ENCODE measurements at regions not wholly inside any gene's neighbourhood (a gene's known extent, or its start where the extent isn't known, plus 50 kb on each side); places are given as distances from the start of the nearest gene placed in this dataset.
A peak's percentile ranks its signal among the peaks of the same experiment; 100 is the strongest.

DNA sequence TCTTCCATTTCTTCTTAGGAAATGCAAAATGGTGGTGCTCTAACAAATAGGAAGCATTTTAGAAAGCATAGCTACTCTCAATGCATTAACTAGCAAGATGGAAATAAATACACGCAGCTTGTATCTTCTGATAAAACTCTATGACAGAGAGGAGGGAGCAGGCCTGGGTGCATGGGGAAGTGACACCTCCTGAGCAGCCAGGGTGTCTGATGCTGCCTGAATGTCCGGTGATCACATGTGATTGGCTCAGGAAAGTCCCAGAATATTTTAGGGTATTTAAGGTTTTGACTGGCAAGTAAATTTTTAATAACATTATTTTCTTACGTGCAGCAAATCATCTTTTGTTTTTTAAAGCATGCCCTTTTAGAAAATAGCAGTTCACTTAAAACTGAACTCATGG lies 261.0 kb upstream of the KLF6 start:
- H3K36me3 Mint-ChIP-seq = peaks cover 0 to 28% (median 15%) of the 10 kb centered on the region in 5 donors
- H3K4me1 Mint-ChIP-seq = peaks cover 0 to 2% (median 0%) of the 10 kb centered on the region in 7 donors
- Histone ChIP-seq H3K27me3 (ENCODE audit: control insufficient read depth in 2 of 2, insufficient read depth in 2 of 2, low read length in 2 of 2) (no peaks in the 10 kb centered on the region), H3K27ac (ENCODE audit: low read depth, low read length) (no peak overlapping the region), H3K4me1 (ENCODE audit: control insufficient read depth in 2 of 2, insufficient read depth in 2 of 2, low read length in 2 of 2) (no peaks in the 10 kb centered on the region), H3K36me3 (ENCODE audit: control insufficient read depth in 2 of 3, insufficient read depth in 3 of 3, low read length in 3 of 3) (no peaks in the 10 kb centered on the region), H3K9me3 (ENCODE audit: control insufficient read depth in 2 of 3, low read length in 3 of 3) (peaks cover 0 to 12% (median 6%) of the 10 kb centered on the region in 3 experiments), H3K4me3 (ENCODE audit: low read length) (no peak overlapping the region)
- no peak overlapping the region for H3K4me3 Mint-ChIP-seq
- ChIA-PET CTCF (no interaction called here), POLR2A (interaction anchor here (0.8 kb wide), 1 partner anchor 261 kb away, joined by 3 read pairs; the partner anchor contains the start of gene KLF6)
- H3K9me3 Mint-ChIP-seq = peaks cover 8 to 21% (median 15%) of the 10 kb centered on the region in 11 donors
- H3K27me3 Mint-ChIP-seq = peaks cover 0 to 10% (median 0%) of the 10 kb centered on the region in 5 donors
- no peak overlapping the region for H3K27ac Mint-ChIP-seq
- DNase-seq (no peak), ATAC-seq (no peak)
- intact Hi-C loops (cut with micrococcal nuclease) = no loop called here

DNA sequence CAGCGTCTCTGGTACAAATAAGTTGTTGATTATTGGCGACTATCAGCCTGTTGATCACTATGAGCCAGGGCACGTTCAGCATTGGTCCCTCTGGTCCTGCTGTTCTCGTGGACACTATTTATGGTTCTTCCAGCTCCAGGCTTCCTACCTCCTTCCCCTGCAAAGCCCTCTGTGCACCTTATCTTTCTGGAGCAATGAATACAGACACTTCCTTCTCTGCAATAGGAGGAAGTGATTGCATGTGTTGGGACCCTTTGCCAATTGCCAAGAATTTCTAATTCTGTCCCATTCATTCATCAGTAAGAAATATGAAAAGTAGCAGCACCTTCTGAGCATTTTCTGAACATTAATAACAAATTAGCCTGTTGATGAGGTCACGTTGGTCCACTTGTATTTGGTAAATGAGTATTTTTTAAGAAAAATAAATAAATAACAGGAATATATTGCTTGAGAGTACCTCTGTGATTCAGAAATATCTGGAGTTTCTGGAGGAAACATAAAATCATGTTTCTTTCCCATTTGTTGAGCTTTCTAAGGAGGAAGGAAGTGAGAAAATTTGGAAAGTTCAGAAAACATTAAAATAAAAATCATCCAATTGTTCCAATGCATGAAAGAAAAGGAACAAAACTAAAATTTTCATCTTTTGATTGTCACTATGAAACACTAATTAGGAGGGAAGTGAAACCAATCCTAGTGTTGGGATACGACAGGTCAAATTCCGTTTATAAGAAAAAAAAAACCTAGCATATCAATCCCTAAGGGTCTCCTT lies 259.1 kb upstream of the KLF6 start:
- H3K36me3 ChIP-seq (ENCODE audit: control insufficient read depth in 2 of 3, insufficient read depth in 3 of 3, low read length in 3 of 3) = no peaks in the 10 kb centered on the region
- H3K4me3 ChIP-seq (ENCODE audit: low read length) = no peak overlapping the region
- peaks cover 0 to 12% (median 6%) of the 10 kb centered on the region in 3 experiments for H3K9me3 ChIP-seq (ENCODE audit: control insufficient read depth in 2 of 3, low read length in 3 of 3)
- intact Hi-C loops (cut with micrococcal nuclease) = no loop called here
- peaks cover 0 to 2% (median 0%) of the 10 kb centered on the region in 7 donors for H3K4me1 Mint-ChIP-seq
- H3K27me3 Mint-ChIP-seq = peaks cover 0 to 8% (median 0%) of the 10 kb centered on the region in 5 donors
- peaks cover 0 to 27% (median 15%) of the 10 kb centered on the region in 5 donors for H3K36me3 Mint-ChIP-seq
- H3K4me1 ChIP-seq (ENCODE audit: control insufficient read depth in 2 of 2, insufficient read depth in 2 of 2, low read length in 2 of 2) = no peaks in the 10 kb centered on the region
- ChIA-PET POLR2A (interaction anchor here (0.8 kb wide), 1 partner anchor 815 kb away, joined by 3 read pairs; no protein-coding TSS in a partner anchor), CTCF (no interaction called here)
- ATAC-seq = no peak
- H3K27me3 ChIP-seq (ENCODE audit: control insufficient read depth in 2 of 2, insufficient read depth in 2 of 2, low read length in 2 of 2) = no peaks in the 10 kb centered on the region
- no peak overlapping the region for H3K27ac Mint-ChIP-seq
- H3K27ac ChIP-seq (ENCODE audit: low read depth, low read length) = no peak overlapping the region
- no peak overlapping the region for H3K4me3 Mint-ChIP-seq
- H3K9me3 Mint-ChIP-seq = peaks cover 8 to 28% (median 16%) of the 10 kb centered on the region in 11 donors
- DNase-seq = no peak

DNA sequence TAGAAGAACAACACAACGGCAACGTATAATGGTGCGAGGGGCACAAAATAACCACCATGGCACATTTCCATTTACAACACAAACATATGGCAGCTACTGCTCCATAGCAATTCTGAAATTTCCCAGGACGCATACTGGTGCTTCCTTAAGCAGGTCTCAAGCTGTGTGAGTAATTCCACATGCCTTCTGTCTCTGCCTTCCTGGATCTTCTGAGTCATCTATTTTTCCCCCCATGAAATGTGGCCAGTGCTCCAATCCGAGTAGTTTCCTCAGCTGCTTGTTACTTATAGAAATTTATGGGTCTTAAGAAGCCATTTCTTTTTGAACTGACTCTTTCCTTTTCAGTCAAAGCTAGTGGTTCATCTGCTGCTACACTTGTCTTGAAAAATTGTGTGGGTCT lies 256.6 kb upstream of the KLF6 start:
- Mint-ChIP-seq H3K4me3 (no peak overlapping the region), H3K4me1 (peaks cover 0 to 2% (median 0%) of the 10 kb centered on the region in 7 donors), H3K36me3 (peaks cover 0 to 23% (median 15%) of the 10 kb centered on the region in 5 donors), H3K9me3 (peaks cover 8 to 28% (median 15%) of the 10 kb centered on the region in 11 donors), H3K27ac (peak overlapping the region in 1 of 9 donors; percentile 30), H3K27me3 (peaks cover 0 to 6% (median 0%) of the 10 kb centered on the region in 5 donors)
- intact Hi-C loops (cut with micrococcal nuclease) = no loop called here
- Histone ChIP-seq H3K9me3 (ENCODE audit: control insufficient read depth in 2 of 3, low read length in 3 of 3) (peaks cover 0 to 12% (median 6%) of the 10 kb centered on the region in 3 experiments), H3K4me1 (ENCODE audit: control insufficient read depth in 2 of 2, insufficient read depth in 2 of 2, low read length in 2 of 2) (no peaks in the 10 kb centered on the region), H3K27me3 (ENCODE audit: control insufficient read depth in 2 of 2, insufficient read depth in 2 of 2, low read length in 2 of 2) (no peaks in the 10 kb centered on the region), H3K4me3 (ENCODE audit: low read length) (no peak overlapping the region), H3K36me3 (ENCODE audit: control insufficient read depth in 2 of 3, insufficient read depth in 3 of 3, low read length in 3 of 3) (no peaks in the 10 kb centered on the region), H3K27ac (ENCODE audit: low read depth, low read length) (no peak overlapping the region)
- POLR2A ChIA-PET = no interaction called here
- ATAC-seq (no peak), DNase-seq (no peak)
- CTCF ChIA-PET = interaction anchor here (0.5 kb wide), 1 partner anchor 35 kb away, joined by 3 read pairs; no protein-coding TSS in a partner anchor

DNA sequence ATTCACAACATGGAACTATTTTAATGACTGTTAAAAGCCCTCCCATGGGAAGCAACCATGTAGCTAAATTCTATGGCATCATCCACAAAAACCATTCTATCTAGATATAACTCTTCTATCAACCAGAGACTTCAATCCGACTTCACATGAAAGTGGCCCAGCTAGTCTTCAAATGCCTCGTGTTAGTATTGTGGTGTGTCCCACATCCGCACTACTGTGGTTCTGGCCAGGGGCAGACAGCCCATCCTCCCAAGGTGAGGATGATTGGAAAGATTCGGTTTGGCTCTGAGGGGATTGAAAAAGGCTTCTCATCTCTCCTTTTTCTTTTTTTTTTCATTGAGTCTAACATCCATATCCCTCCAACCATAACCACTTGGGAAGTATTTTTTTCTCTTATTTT lies 253.0 kb upstream of the KLF6 start:
- ATAC-seq (no peak), DNase-seq (no peak)
- Histone ChIP-seq H3K27me3 (ENCODE audit: control insufficient read depth in 2 of 2, insufficient read depth in 2 of 2, low read length in 2 of 2) (no peaks in the 10 kb centered on the region), H3K9me3 (ENCODE audit: control insufficient read depth in 2 of 3, low read length in 3 of 3) (peaks cover 0 to 12% (median 6%) of the 10 kb centered on the region in 3 experiments), H3K4me1 (ENCODE audit: control insufficient read depth in 2 of 2, insufficient read depth in 2 of 2, low read length in 2 of 2) (peaks cover 4 to 8% of the 10 kb centered on the region in 2 donors), H3K27ac (ENCODE audit: low read depth, low read length) (no peak overlapping the region), H3K36me3 (ENCODE audit: control insufficient read depth in 2 of 3, insufficient read depth in 3 of 3, low read length in 3 of 3) (no peaks in the 10 kb centered on the region), H3K4me3 (ENCODE audit: low read length) (no peak overlapping the region)
- ChIA-PET POLR2A (interaction anchor here (0.7 kb wide), 1 partner anchor 77 kb away, joined by 4 read pairs; no protein-coding TSS in a partner anchor), CTCF (no interaction called here)
- Mint-ChIP-seq H3K27me3 (peaks cover 0 to 6% (median 0%) of the 10 kb centered on the region in 5 donors), H3K9me3 (peaks cover 6 to 27% (median 15%) of the 10 kb centered on the region in 11 donors), H3K36me3 (peaks cover 0 to 16% (median 14%) of the 10 kb centered on the region in 5 donors), H3K4me3 (no peak overlapping the region), H3K27ac (no peak overlapping the region), H3K4me1 (peaks cover 8 to 26% (median 17%) of the 10 kb centered on the region in 7 donors)
- intact Hi-C loops (cut with micrococcal nuclease) = loop anchor here (5.0 to 10.0 kb wide), 3 partner anchors 39 to 617 kb away; no protein-coding TSS in a partner anchor

DNA sequence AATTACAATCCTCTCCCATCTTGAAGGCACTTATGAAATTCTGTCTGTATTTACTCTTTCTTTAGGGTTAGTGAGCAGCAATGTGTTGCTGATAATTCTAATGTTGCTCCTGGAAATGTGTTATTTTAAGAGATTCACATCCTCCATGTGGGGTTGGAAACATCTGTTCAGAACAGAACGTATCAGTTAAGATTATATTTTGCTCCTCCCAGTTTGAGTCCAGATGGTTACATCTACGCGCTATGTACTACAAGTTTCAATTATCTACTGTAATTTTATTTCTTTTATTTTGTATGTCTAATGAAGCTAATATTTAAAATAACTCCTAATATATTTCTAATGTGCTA lies 250.6 kb upstream of the KLF6 start:
- Histone ChIP-seq H3K4me3 (ENCODE audit: low read length) (no peak overlapping the region), H3K27ac (ENCODE audit: low read depth, low read length) (peak overlapping the region; percentile 22), H3K4me1 (ENCODE audit: control insufficient read depth in 2 of 2, insufficient read depth in 2 of 2, low read length in 2 of 2) (peaks cover 4 to 11% of the 10 kb centered on the region in 2 donors), H3K9me3 (ENCODE audit: control insufficient read depth in 2 of 3, low read length in 3 of 3) (no peaks in the 10 kb centered on the region), H3K36me3 (ENCODE audit: control insufficient read depth in 2 of 3, insufficient read depth in 3 of 3, low read length in 3 of 3) (no peaks in the 10 kb centered on the region), H3K27me3 (ENCODE audit: control insufficient read depth in 2 of 2, insufficient read depth in 2 of 2, low read length in 2 of 2) (no peaks in the 10 kb centered on the region)
- H3K4me1 Mint-ChIP-seq = peaks cover 8 to 37% (median 17%) of the 10 kb centered on the region in 7 donors
- ChIA-PET CTCF (no interaction called here), POLR2A (interaction anchor here (0.6 to 3.2 kb wide), 5 partner anchors 24 to 252 kb away, joined by 3 to 15 read pairs (median 4); partner anchors contain the start of gene KLF6)
- H3K36me3 Mint-ChIP-seq = peaks cover 0 to 5% (median 0%) of the 10 kb centered on the region in 5 donors
- no peaks in the 10 kb centered on the region for H3K27me3 Mint-ChIP-seq
- intact Hi-C loops (cut with micrococcal nuclease) = loop anchor here (1.0 to 10.0 kb wide), 9 partner anchors 42 to 619 kb away; partner anchors contain the start of gene KLF6 (in 1 of the 2)
- no peak for DNase-seq
- H3K9me3 Mint-ChIP-seq = peaks cover 0 to 4% (median 0%) of the 10 kb centered on the region in 11 donors
- peak; percentile 17 for ATAC-seq
- peak overlapping the region in 8 of 9 donors; percentile 69 to 91 (median 83) for H3K27ac Mint-ChIP-seq
- H3K4me3 Mint-ChIP-seq = peak overlapping the region; percentile 73 to 91 (median 82)

DNA sequence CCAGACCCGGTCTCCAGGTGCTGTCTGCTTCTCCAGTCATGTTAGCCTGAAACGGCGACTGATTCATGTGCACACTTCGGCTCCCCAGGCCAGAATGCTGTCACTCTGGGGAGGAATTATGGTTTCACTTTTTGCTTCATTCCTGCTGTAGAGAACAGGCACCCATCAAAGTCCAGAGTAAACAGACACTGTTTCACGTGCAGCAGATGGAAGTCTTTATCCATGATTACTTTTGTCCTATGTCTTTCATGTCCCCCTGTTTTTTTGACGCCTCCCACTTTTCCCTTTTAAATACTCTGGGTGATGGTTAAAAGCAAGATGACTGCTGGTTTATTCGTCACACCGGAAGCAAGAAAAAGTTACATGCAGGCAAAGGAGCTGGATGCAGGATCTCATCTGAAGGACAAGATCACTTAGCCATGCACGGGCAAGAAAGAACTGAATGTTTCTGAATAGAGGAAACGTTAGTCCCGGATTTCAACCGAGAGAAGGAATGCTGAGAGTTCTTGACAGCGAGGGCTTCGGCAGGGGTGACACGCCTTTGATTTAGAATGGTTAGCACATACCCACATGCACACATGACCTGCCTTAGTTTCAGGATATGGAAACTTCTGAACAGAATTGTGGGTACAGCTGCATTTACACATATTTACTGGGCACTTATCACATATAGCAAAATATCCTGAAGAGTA lies 250.0 kb upstream of the KLF6 start:
- POLR2A ChIA-PET = interaction anchor here (0.6 to 3.2 kb wide), 6 partner anchors 24 to 252 kb away, joined by 3 to 15 read pairs (median 4); partner anchors contain the start of gene KLF6
- CTCF ChIA-PET = no interaction called here
- peaks cover 0 to 3% (median 0%) of the 10 kb centered on the region in 5 donors for H3K36me3 Mint-ChIP-seq
- Histone ChIP-seq H3K4me1 (ENCODE audit: control insufficient read depth in 2 of 2, insufficient read depth in 2 of 2, low read length in 2 of 2) (peaks cover 4 to 11% of the 10 kb centered on the region in 2 donors), H3K4me3 (ENCODE audit: low read length) (peak overlapping the region; percentile 44), H3K9me3 (ENCODE audit: control insufficient read depth in 2 of 3, low read length in 3 of 3) (no peaks in the 10 kb centered on the region), H3K27me3 (ENCODE audit: control insufficient read depth in 2 of 2, insufficient read depth in 2 of 2, low read length in 2 of 2) (no peaks in the 10 kb centered on the region), H3K27ac (ENCODE audit: low read depth, low read length) (peak overlapping the region; percentile 22), H3K36me3 (ENCODE audit: control insufficient read depth in 2 of 3, insufficient read depth in 3 of 3, low read length in 3 of 3) (no peaks in the 10 kb centered on the region)
- peak overlapping the region; percentile 73 to 91 (median 82) for H3K4me3 Mint-ChIP-seq
- H3K9me3 Mint-ChIP-seq = peaks cover 0 to 3% (median 0%) of the 10 kb centered on the region in 11 donors
- H3K27ac Mint-ChIP-seq = peak overlapping the region; percentile 67 to 91 (median 82)
- intact Hi-C loops (cut with micrococcal nuclease) = loop anchor here (1.0 to 10.0 kb wide), 10 partner anchors 42 to 620 kb away; partner anchors contain the start of gene KLF6 (in 1 of the 2)
- peaks cover 8 to 37% (median 17%) of the 10 kb centered on the region in 7 donors for H3K4me1 Mint-ChIP-seq
- H3K27me3 Mint-ChIP-seq = no peaks in the 10 kb centered on the region
- ATAC-seq (peak; percentile 78), DNase-seq (peak in 7 of 9 donors; percentile 6 to 41 (median 30))

All from naive thymus-derived CD4-positive, alpha-beta T cell (primary cell).